SK-N-SH treated with all-trans-retinoic acid at 6 μM for 48 hours (cell line): ENCODE measurements at regions not wholly inside any gene's neighbourhood (a gene's known extent, or its start where the extent isn't known, plus 50 kb on each side); places are given as distances from the start of the nearest gene placed in this dataset.

ENCODE experiments used
- ATAC-seq: fragments of 200-7000 bp; cut with Tn5 transposase; 3 replicates; pipeline ENCODE4 v1.9.1; 2020; ENCODE audit warnings: mild to moderate bottlenecking, moderate library complexity
- ARNTL ChIP-seq: fragments of 450-650 bp; formaldehyde crosslinking; IDR thresholded peaks from 2 replicates; pipeline ENCODE4 v1.5.0; 2020; ENCODE audit warnings: low read depth, mild to moderate bottlenecking, moderate library complexity, borderline replicate concordance
- BACH2 ChIP-seq: fragments of 250-450 bp; sonication (Bioruptor Pico); IDR thresholded peaks from 2 replicates; pipeline ENCODE4 v1.9.0; 2021; ENCODE audit warnings: mild to moderate bottlenecking, borderline replicate concordance
- CSDC2 ChIP-seq: fragments of 250-450 bp; sonication (Bioruptor Pico); IDR thresholded peaks from 2 replicates; pipeline ENCODE4 v1.5.0; 2020; ENCODE audit warnings: mild to moderate bottlenecking, moderate library complexity
- ESRRG ChIP-seq: fragments of 250-450 bp; sonication (Bioruptor Pico); IDR thresholded peaks from 2 replicates; pipeline ENCODE4 v1.6.1; 2021; ENCODE audit warnings: mild to moderate bottlenecking
- GLIS3 ChIP-seq: fragments of 250-450 bp; sonication (Bioruptor Pico); IDR thresholded peaks from 2 replicates; pipeline ENCODE4 v1.5.0; 2020; ENCODE audit warnings: mild to moderate bottlenecking, moderate library complexity
- ISL1 ChIP-seq: fragments of 250-450 bp; sonication (Bioruptor Pico); IDR thresholded peaks from 2 replicates; pipeline ENCODE4 v2.1.2; 2022; ENCODE audit warnings: mild to moderate bottlenecking, moderate library complexity
- OSR1 ChIP-seq: fragments of 250-450 bp; sonication (Bioruptor Pico); IDR thresholded peaks from 2 replicates; pipeline ENCODE4 v1.8.0; 2022; ENCODE audit warnings: moderate library complexity, mild to moderate bottlenecking, inconsistent platforms
- POU6F1 ChIP-seq: fragments of 250-450 bp; sonication (Bioruptor Pico); IDR thresholded peaks from 2 replicates; pipeline ENCODE4 v1.8.0; 2021; ENCODE audit warnings: low read depth, mild to moderate bottlenecking, moderate library complexity, borderline replicate concordance
- RARB ChIP-seq: fragments of 250-450 bp; sonication (Bioruptor Pico); IDR thresholded peaks from 2 replicates; pipeline ENCODE4 v1.8.0; 2021; ENCODE audit warnings: mild to moderate bottlenecking, moderate library complexity
- SNAI2 ChIP-seq: fragments of 250-450 bp; sonication (Bioruptor Pico); IDR thresholded peaks from 2 replicates; pipeline ENCODE4 v1.5.0; 2020; ENCODE audit warnings: mild to moderate bottlenecking, moderate library complexity
- TCF4 ChIP-seq: fragments of 250-450 bp; sonication (Bioruptor Pico); IDR thresholded peaks from 2 replicates; pipeline ENCODE4 v1.8.0; 2021; ENCODE audit warnings: mild to moderate bottlenecking, moderate library complexity, borderline replicate concordance
- TOX ChIP-seq: fragments of 250-450 bp; sonication (Bioruptor Pico); IDR thresholded peaks from 2 replicates; pipeline ENCODE4 v1.8.0; 2021; ENCODE audit warnings: mild to moderate bottlenecking, moderate library complexity, borderline replicate concordance
- ZC3H10 ChIP-seq: fragments of 250-450 bp; sonication (Bioruptor Pico); IDR thresholded peaks from 2 replicates; pipeline ENCODE4 v1.5.1; 2021; ENCODE audit warnings: mild to moderate bottlenecking, moderate library complexity
- ZFP3 ChIP-seq: fragments of 250-450 bp; sonication (Bioruptor Pico); IDR thresholded peaks from 2 replicates; pipeline ENCODE4 v1.5.0; 2020; ENCODE audit warnings: mild to moderate bottlenecking, moderate library complexity
- ZNF565 ChIP-seq: fragments of 450-650 bp; formaldehyde crosslinking; conservative IDR thresholded peaks from 2 replicates; pipeline ENCODE4 v1.5.0; 2020; ENCODE audit warnings: low read depth, mild to moderate bottlenecking, moderate library complexity
- ZNF70 ChIP-seq: fragments of 450-650 bp; formaldehyde crosslinking; IDR thresholded peaks from 2 replicates; pipeline ENCODE4 v1.5.0; 2020; ENCODE audit warnings: mild to moderate bottlenecking, moderate library complexity
- TF ChIP-seq, protein P1 (sequence below): fragments of 250-450 bp; sonication (Bioruptor Pico); IDR thresholded peaks from 2 replicates; pipeline ENCODE4 v1.5.1; 2020; ENCODE audit warnings: low read depth, mild to moderate bottlenecking, moderate library complexity
- TF ChIP-seq, protein P2 (sequence below): fragments of 250-450 bp; sonication (Bioruptor Pico); IDR thresholded peaks from 2 replicates; pipeline ENCODE4 v1.5.0; 2020; ENCODE audit warnings: mild to moderate bottlenecking, moderate library complexity
- TF ChIP-seq, protein P3 (sequence below): fragments of 250-450 bp; sonication (Bioruptor Pico); IDR thresholded peaks from 2 replicates; pipeline ENCODE4 v1.5.1; 2021; ENCODE audit warnings: mild to moderate bottlenecking, moderate library complexity
- TF ChIP-seq, protein P4 (sequence below): fragments of 250-450 bp; sonication (Bioruptor Pico); IDR thresholded peaks from 2 replicates; pipeline ENCODE4 v1.8.0; 2020; ENCODE audit warnings: mild to moderate bottlenecking, moderate library complexity, borderline replicate concordance

DNA sequence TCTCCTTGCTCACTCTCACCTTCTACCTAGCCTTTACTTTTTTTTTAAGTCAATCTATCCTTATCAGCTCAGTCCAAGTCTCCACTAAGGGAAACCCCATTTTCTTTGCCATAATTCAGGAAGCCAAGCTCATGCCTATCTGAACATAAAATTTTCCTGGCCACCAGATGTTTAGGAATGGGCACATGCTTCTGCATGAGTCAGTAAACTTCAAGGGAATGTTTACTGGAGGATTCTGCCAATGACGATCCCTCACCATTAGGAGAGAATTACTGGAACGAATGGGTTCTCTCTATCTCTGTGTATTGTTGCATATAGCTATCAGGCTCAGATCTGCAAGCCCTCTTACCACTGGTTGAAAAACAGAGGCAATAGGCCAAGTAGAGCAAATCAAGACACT, 731.7 kb upstream of the ZNF804A start:
- TF ChIP-seq ISL1 (CRISPR knock-in tag) (no peak), TCF4 (CRISPR knock-in tag) (no peak), ARNTL (CRISPR knock-in tag) (no peak), BACH2 (CRISPR knock-in tag) (no peak), GLIS3 (no peak)
- TF ChIP-seq, protein P1, sequence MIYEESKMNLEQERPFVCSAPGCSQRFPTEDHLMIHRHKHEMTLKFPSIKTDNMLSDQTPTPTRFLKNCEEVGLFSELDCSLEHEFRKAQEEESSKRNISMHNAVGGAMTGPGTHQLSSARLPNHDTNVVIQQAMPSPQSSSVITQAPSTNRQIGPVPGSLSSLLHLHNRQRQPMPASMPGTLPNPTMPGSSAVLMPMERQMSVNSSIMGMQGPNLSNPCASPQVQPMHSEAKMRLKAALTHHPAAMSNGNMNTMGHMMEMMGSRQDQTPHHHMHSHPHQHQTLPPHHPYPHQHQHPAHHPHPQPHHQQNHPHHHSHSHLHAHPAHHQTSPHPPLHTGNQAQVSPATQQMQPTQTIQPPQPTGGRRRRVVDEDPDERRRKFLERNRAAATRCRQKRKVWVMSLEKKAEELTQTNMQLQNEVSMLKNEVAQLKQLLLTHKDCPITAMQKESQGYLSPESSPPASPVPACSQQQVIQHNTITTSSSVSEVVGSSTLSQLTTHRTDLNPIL (CRISPR knock-in tag), result no peak
- TF ChIP-seq, protein P2, sequence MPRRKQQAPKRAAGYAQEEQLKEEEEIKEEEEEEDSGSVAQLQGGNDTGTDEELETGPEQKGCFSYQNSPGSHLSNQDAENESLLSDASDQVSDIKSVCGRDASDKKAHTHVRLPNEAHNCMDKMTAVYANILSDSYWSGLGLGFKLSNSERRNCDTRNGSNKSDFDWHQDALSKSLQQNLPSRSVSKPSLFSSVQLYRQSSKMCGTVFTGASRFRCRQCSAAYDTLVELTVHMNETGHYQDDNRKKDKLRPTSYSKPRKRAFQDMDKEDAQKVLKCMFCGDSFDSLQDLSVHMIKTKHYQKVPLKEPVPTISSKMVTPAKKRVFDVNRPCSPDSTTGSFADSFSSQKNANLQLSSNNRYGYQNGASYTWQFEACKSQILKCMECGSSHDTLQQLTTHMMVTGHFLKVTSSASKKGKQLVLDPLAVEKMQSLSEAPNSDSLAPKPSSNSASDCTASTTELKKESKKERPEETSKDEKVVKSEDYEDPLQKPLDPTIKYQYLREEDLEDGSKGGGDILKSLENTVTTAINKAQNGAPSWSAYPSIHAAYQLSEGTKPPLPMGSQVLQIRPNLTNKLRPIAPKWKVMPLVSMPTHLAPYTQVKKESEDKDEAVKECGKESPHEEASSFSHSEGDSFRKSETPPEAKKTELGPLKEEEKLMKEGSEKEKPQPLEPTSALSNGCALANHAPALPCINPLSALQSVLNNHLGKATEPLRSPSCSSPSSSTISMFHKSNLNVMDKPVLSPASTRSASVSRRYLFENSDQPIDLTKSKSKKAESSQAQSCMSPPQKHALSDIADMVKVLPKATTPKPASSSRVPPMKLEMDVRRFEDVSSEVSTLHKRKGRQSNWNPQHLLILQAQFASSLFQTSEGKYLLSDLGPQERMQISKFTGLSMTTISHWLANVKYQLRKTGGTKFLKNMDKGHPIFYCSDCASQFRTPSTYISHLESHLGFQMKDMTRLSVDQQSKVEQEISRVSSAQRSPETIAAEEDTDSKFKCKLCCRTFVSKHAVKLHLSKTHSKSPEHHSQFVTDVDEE (CRISPR knock-in tag), result no peak
- TF ChIP-seq, all 23 proteins: peak for 0
- ATAC-seq, result no peak

DNA sequence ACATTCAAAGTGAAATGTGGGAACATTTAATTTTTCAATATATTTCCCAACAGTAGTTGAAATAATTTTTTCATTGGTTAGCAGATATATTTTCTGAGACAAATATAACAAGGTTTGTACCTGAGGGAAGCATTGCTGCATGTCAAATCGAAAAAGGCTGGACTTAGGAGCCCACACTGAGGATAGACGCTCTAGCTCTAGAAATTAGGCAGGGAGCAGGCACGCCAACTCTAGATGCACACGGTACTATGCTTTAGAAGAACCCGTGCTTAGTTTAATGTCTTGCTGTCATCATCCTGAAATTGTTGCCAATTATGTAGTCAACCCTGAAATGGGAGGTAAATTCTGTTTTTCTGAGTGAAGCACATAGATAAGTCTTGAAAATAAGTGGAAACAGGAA, 731.1 kb upstream of the ZNF804A start:
- no peak for ATAC-seq
- TF ChIP-seq, protein P3, sequence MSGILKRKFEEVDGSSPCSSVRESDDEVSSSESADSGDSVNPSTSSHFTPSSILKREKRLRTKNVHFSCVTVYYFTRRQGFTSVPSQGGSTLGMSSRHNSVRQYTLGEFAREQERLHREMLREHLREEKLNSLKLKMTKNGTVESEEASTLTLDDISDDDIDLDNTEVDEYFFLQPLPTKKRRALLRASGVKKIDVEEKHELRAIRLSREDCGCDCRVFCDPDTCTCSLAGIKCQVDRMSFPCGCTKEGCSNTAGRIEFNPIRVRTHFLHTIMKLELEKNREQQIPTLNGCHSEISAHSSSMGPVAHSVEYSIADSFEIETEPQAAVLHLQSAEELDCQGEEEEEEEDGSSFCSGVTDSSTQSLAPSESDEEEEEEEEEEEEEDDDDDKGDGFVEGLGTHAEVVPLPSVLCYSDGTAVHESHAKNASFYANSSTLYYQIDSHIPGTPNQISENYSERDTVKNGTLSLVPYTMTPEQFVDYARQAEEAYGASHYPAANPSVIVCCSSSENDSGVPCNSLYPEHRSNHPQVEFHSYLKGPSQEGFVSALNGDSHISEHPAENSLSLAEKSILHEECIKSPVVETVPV (CRISPR knock-in tag), result no peak
- TF ChIP-seq POU6F1 (CRISPR knock-in tag), result no peak
- no peak for TF ChIP-seq OSR1 (CRISPR knock-in tag)
- no peak for TF ChIP-seq ZC3H10
- TF ChIP-seq ZNF565, result no peak
- TF ChIP-seq SNAI2 (CRISPR knock-in tag), result no peak
- TF ChIP-seq, protein P4, sequence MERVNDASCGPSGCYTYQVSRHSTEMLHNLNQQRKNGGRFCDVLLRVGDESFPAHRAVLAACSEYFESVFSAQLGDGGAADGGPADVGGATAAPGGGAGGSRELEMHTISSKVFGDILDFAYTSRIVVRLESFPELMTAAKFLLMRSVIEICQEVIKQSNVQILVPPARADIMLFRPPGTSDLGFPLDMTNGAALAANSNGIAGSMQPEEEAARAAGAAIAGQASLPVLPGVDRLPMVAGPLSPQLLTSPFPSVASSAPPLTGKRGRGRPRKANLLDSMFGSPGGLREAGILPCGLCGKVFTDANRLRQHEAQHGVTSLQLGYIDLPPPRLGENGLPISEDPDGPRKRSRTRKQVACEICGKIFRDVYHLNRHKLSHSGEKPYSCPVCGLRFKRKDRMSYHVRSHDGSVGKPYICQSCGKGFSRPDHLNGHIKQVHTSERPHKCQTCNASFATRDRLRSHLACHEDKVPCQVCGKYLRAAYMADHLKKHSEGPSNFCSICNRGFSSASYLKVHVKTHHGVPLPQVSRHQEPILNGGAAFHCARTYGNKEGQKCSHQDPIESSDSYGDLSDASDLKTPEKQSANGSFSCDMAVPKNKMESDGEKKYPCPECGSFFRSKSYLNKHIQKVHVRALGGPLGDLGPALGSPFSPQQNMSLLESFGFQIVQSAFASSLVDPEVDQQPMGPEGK, result no peak
- TF ChIP-seq GLIS3, result no peak
- no peak for TF ChIP-seq ZFP3 (CRISPR knock-in tag)
- TF ChIP-seq TCF4 (CRISPR knock-in tag), result no peak
- no peak for TF ChIP-seq BACH2 (CRISPR knock-in tag)
- TF ChIP-seq, protein P2 (CRISPR knock-in tag), result no peak
- TF ChIP-seq ZNF70, result no peak
- no peak for TF ChIP-seq ESRRG (CRISPR knock-in tag)
- no peak for TF ChIP-seq CSDC2 (CRISPR knock-in tag)
- TF ChIP-seq, all 23 proteins: peak for 0

DNA sequence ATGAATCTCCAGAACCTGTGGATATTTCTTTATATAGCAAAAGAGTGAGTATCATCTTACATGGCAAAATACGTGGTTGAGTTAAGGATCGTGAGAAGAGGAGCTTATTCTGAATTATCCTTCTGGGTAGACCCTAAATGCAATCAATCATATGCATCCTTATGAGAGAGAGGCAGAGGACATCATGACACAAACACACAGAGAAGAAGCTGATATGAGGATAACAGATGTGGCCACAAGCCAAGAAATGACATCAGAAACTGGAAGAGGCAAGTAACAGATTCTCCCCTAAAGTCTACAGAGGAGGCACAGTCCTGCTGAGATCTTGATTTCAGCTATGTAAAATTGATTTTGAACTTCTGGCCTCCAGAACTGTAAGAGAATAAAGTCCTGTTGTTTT, 730.2 kb upstream of the ZNF804A start:
- peak; percentile 74 for ATAC-seq
- TF ChIP-seq, protein P4, result peak; percentile 14; the same call in 1 of the 2 replicates
- TF ChIP-seq TOX (CRISPR knock-in tag) (no peak; the same call in 1 of the 2 replicates), ZNF565 (no peak), RARB (CRISPR knock-in tag) (no peak), SNAI2 (CRISPR knock-in tag) (no peak), ESRRG (CRISPR knock-in tag) (no peak), ISL1 (CRISPR knock-in tag) (no peak), BACH2 (CRISPR knock-in tag) (no peak), GLIS3 (no peak)
- TF ChIP-seq, protein P2 (CRISPR knock-in tag), result peak; percentile 55; the same call in 1 of the 2 replicates
